ENCODE measurements at regions not wholly inside any gene's neighbourhood (a gene's known extent, or its start where the extent isn't known, plus 50 kb on each side); places are given as distances from the start of the nearest gene placed in this dataset.

- no peak overlapping the region for H3K27ac ChIP-seq (ENCODE audit: low read length)
- no peaks in the 10 kb centered on the region for H3K4me1 ChIP-seq (ENCODE audit: control insufficient read depth, insufficient read depth, low read length)
- H3K27me3 ChIP-seq (ENCODE audit: control insufficient read depth, insufficient read depth, low read length), result 0 out of 2 replicates have a peak, but pooled peaks cover 2% of the 10 kb centered on the region
- ChIA-PET POLR2A (no interaction called here), CTCF (no interaction called here)
- intact Hi-C loops (cut with micrococcal nuclease; ENCODE audit: unreplicated experiment), result no loop called here
- in situ Hi-C loops (cut with HindIII; ENCODE audit: low pct_unique_long_range_greater_than_20kb, low sequenced_read_pairs), result no loop called here
- no TSS peak for BruUV-seq (replicated peaks)
- no peak for DNase-seq (ENCODE audit: low read depth, low spot score)
- no peaks in the 10 kb centered on the region for H3K36me3 ChIP-seq (ENCODE audit: control insufficient read depth, insufficient read depth, low read length)
- TF ChIP-seq TCF7L2 (IDR thresholded peaks at IDR 0.05; ENCODE audit: low read depth, low read length) (no peak), SIN3A (IDR thresholded peaks at IDR 0.05; ENCODE audit: borderline replicate concordance, insufficient read depth, low read depth, low read length) (no peak), REST (IDR thresholded peaks at IDR 0.05; ENCODE audit: insufficient read depth in 1 of 2, low read depth in 2 of 2, low read length in 1 of 2) (no peak), POLR2AphosphoS5 (IDR thresholded peaks at IDR 0.05; ENCODE audit: low read depth, low read length) (no peak), CTCF (IDR thresholded peaks at IDR 0.05) (no peak)
- ATAC-seq, result no peak
- H3K9me3 ChIP-seq (ENCODE audit: control insufficient read depth, insufficient read depth, low read depth, low read length), result no peaks in the 10 kb centered on the region
- H3K4me3 ChIP-seq (ENCODE audit: low read depth in 2 of 2, low read length in 2 of 2), result no peak overlapping the region
Observed at GRCh38 chr7:91636728-91637127, 243.8 kb downstream of the MTERF1 start.

- BruUV-seq (replicated peaks), result no TSS peak
- Histone ChIP-seq H3K27ac (ENCODE audit: low read length) (no peak overlapping the region), H3K27me3 (ENCODE audit: control insufficient read depth, insufficient read depth, low read length) (0 out of 2 replicates have a peak, but pooled peaks cover under 1% of the 10 kb centered on the region), H3K4me1 (ENCODE audit: control insufficient read depth, insufficient read depth, low read length) (no peaks in the 10 kb centered on the region), H3K9me3 (ENCODE audit: control insufficient read depth, insufficient read depth, low read depth, low read length) (no peaks in the 10 kb centered on the region), H3K4me3 (ENCODE audit: low read depth in 2 of 2, low read length in 2 of 2) (no peak overlapping the region), H3K36me3 (ENCODE audit: control insufficient read depth, insufficient read depth, low read length) (no peaks in the 10 kb centered on the region)
- in situ Hi-C loops (cut with HindIII; ENCODE audit: low pct_unique_long_range_greater_than_20kb, low sequenced_read_pairs) (no loop called here), intact Hi-C loops (cut with micrococcal nuclease; ENCODE audit: unreplicated experiment) (no loop called here)
- ATAC-seq (no peak), DNase-seq (ENCODE audit: low read depth, low spot score) (no peak)
- CTCF ChIA-PET, result no interaction called here
- TF ChIP-seq SIN3A (IDR thresholded peaks at IDR 0.05; ENCODE audit: borderline replicate concordance, insufficient read depth, low read depth, low read length), result no peak
- TF ChIP-seq REST (IDR thresholded peaks at IDR 0.05; ENCODE audit: insufficient read depth in 1 of 2, low read depth in 2 of 2, low read length in 1 of 2), result no peak
- no peak for TF ChIP-seq CTCF (IDR thresholded peaks at IDR 0.05)
- no peak for TF ChIP-seq POLR2AphosphoS5 (IDR thresholded peaks at IDR 0.05; ENCODE audit: low read depth, low read length)
- TF ChIP-seq TCF7L2 (IDR thresholded peaks at IDR 0.05; ENCODE audit: low read depth, low read length), result no peak
- POLR2A ChIA-PET, result no interaction called here
Observed at GRCh38 chr7:91644256-91644655, 236.2 kb downstream of the MTERF1 start.

Data from Panc1 (cell line).